ENCODE measurements at regions not wholly inside any gene's neighbourhood (a gene's known extent, or its start where the extent isn't known, plus 50 kb on each side); places are given as distances from the start of the nearest gene placed in this dataset.

DNA sequence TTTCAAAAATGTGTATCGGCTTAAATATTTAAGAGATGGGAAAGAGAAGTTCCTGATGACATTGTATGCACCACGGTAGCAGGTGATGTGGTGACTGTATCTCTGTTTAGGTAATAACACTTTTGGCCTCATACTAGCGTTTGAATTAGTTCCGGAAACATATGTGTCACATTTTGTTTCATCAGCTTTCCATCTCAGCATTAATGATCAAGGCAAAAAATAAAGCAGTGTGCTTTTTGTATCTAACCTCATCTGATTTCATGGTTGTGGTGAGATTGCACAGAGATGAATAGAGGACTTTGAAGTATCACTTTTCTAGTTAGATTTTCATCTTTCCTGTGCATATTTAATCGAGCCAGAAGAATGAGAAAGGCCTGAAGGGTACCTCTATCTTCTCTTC, 206.4 kb upstream of the SPRY1 start:
- TF ChIP-seq, protein P1, sequence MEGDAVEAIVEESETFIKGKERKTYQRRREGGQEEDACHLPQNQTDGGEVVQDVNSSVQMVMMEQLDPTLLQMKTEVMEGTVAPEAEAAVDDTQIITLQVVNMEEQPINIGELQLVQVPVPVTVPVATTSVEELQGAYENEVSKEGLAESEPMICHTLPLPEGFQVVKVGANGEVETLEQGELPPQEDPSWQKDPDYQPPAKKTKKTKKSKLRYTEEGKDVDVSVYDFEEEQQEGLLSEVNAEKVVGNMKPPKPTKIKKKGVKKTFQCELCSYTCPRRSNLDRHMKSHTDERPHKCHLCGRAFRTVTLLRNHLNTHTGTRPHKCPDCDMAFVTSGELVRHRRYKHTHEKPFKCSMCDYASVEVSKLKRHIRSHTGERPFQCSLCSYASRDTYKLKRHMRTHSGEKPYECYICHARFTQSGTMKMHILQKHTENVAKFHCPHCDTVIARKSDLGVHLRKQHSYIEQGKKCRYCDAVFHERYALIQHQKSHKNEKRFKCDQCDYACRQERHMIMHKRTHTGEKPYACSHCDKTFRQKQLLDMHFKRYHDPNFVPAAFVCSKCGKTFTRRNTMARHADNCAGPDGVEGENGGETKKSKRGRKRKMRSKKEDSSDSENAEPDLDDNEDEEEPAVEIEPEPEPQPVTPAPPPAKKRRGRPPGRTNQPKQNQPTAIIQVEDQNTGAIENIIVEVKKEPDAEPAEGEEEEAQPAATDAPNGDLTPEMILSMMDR (IDR thresholded peaks at IDR 0.05; ENCODE audit: unreplicated experiment): no peak
- H3K27ac Mint-ChIP-seq (ENCODE audit: unreplicated experiment): no peak overlapping the region
- H3K36me3 Mint-ChIP-seq (ENCODE audit: low read depth, unreplicated experiment): no peaks in the 10 kb centered on the region
- H3K9me3 Mint-ChIP-seq (ENCODE audit: unreplicated experiment): no peaks in the 10 kb centered on the region
- peaks cover 3% of the 10 kb centered on the region for H3K4me1 Mint-ChIP-seq (ENCODE audit: unreplicated experiment)
- DNase-seq (ENCODE audit: low spot score): no peak
- H3K4me3 Mint-ChIP-seq (ENCODE audit: unreplicated experiment): no peak overlapping the region
- H3K27me3 Mint-ChIP-seq (ENCODE audit: unreplicated experiment): no peaks in the 10 kb centered on the region

DNA sequence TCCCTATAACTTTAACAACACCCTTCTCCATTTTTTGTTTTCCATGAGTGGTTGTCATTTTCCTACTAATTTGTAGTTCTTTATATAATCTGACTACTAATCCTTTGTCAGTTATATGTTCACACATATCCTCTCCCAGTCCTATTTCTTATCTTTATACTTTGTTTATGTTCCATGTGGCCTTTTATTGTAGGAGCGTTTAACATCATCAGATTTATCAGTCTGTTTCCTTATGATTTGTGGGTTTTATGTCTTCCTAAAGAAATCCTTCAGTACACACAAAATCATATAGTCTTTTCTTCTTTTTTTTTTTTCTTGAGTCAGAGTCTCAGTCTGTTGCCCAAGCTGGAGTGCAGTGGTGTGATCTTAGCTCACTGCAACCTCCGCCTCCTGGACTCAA, 204.9 kb upstream of the SPRY1 start:
- no peaks in the 10 kb centered on the region for H3K27me3 Mint-ChIP-seq (ENCODE audit: unreplicated experiment)
- TF ChIP-seq, protein P1 (IDR thresholded peaks at IDR 0.05; ENCODE audit: unreplicated experiment): no peak
- DNase-seq (ENCODE audit: low spot score): no peak
- H3K27ac Mint-ChIP-seq (ENCODE audit: unreplicated experiment): no peak overlapping the region
- H3K4me3 Mint-ChIP-seq (ENCODE audit: unreplicated experiment): no peak overlapping the region
- peaks cover 1% of the 10 kb centered on the region for H3K4me1 Mint-ChIP-seq (ENCODE audit: unreplicated experiment)
- no peaks in the 10 kb centered on the region for H3K36me3 Mint-ChIP-seq (ENCODE audit: low read depth, unreplicated experiment)
- no peaks in the 10 kb centered on the region for H3K9me3 Mint-ChIP-seq (ENCODE audit: unreplicated experiment)

DNA sequence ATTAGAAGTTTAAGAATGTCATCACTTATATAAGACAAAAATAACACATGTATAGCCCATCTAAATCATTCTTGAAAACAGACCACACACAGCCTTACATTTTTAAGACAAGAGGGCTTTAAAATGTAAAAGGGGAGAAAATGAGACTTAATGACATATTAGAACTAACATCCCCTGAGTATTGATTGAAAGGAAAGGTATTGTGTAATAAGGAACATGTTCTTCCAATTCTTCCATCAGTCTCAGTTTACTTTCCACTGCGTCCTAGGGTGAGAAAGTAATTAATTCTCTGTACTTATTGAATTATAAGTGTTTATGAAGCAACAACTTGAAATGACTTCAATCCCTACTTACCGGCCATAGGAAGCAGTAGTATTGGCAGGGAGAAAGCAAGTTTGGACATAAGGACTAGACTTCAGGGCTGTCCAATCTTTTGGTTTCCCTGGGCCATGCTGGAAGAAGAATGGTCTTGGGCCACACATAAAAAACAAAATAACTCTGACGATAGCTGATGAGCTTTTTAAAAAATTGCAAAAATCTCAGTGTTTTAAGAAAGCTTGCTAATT, 202.7 kb upstream of the SPRY1 start:
- Mint-ChIP-seq H3K27me3 (ENCODE audit: unreplicated experiment) (no peaks in the 10 kb centered on the region), H3K4me3 (ENCODE audit: unreplicated experiment) (no peak overlapping the region), H3K27ac (ENCODE audit: unreplicated experiment) (no peak overlapping the region), H3K9me3 (ENCODE audit: unreplicated experiment) (no peaks in the 10 kb centered on the region), H3K4me1 (ENCODE audit: unreplicated experiment) (no peaks in the 10 kb centered on the region), H3K36me3 (ENCODE audit: low read depth, unreplicated experiment) (no peaks in the 10 kb centered on the region)
- TF ChIP-seq, protein P1 (IDR thresholded peaks at IDR 0.05; ENCODE audit: unreplicated experiment): no peak
- no peak for DNase-seq (ENCODE audit: low spot score)

DNA sequence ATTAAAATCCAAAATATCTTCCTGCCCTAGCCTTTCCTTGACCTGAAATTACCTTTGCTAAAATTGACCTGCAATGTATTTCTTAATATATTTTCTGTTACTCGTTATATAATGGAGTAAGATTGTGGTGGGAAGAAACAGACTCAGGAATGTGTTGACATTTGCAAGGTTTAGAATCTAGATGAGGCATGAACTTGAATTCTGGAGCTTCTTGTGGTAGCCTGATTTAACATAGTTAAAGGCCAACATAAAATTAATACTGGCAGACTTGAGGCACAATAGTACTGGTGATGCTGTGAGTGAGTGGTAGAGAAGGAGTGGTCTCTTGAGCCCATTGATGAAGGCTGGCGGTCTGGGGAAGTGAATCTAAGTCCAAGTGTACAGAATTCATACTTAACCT, 197.9 kb upstream of the SPRY1 start:
- Mint-ChIP-seq H3K36me3 (ENCODE audit: low read depth, unreplicated experiment) (no peaks in the 10 kb centered on the region), H3K4me1 (ENCODE audit: unreplicated experiment) (no peaks in the 10 kb centered on the region), H3K27me3 (ENCODE audit: unreplicated experiment) (no peaks in the 10 kb centered on the region), H3K9me3 (ENCODE audit: unreplicated experiment) (no peaks in the 10 kb centered on the region), H3K4me3 (ENCODE audit: unreplicated experiment) (no peak overlapping the region), H3K27ac (ENCODE audit: unreplicated experiment) (no peak overlapping the region)
- TF ChIP-seq, protein P1 (IDR thresholded peaks at IDR 0.05; ENCODE audit: unreplicated experiment): no peak
- no peak for DNase-seq (ENCODE audit: low spot score)

DNA sequence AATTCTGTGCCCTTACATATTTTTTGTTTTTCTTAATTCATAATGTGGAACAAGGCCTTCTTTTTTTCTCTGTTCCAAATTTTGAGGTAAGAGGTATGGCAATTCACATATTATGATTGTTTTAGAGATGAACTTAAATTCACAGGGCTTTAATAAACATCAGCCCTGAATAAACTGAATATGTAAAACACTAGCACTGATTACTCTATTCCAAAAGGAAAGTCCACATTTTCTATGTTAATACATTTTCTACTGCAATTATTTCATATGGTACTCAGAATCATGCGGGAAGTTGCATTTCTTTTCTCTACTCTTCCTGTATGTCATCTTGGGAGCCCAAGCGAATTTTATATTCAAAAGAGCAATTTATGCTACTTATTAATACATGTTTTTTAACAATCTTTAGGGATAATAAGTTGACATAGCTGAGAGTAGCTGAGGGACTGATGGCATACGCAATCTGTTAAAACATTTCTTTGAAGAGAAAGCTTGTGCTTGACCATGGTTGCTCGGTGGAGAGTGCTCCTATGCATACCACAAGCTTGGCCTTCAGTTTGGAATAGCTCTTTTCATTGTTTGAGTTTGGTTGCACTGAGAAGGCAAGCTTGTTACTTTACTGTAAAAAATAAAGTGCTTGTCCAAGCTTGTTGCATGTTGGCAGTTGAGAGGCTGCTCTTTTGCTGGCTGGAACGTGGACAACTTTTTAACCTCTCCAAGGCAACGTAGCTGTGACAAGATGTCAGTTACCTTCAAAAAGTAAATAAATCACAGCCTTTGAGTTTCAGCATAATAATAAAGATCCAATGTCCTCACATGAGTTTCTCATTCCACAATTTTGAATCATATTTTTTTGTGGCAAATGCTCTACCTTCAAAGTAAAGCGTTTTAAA, 196.3 kb upstream of the SPRY1 start:
- Mint-ChIP-seq H3K4me1 (ENCODE audit: unreplicated experiment) (no peaks in the 10 kb centered on the region), H3K27ac (ENCODE audit: unreplicated experiment) (no peak overlapping the region), H3K4me3 (ENCODE audit: unreplicated experiment) (no peak overlapping the region), H3K9me3 (ENCODE audit: unreplicated experiment) (no peaks in the 10 kb centered on the region), H3K27me3 (ENCODE audit: unreplicated experiment) (no peaks in the 10 kb centered on the region), H3K36me3 (ENCODE audit: low read depth, unreplicated experiment) (no peaks in the 10 kb centered on the region)
- TF ChIP-seq, protein P1 (IDR thresholded peaks at IDR 0.05; ENCODE audit: unreplicated experiment): no peak
- DNase-seq (ENCODE audit: low spot score): no peak

All from endothelial cell (in vitro differentiated cells).